PFSK-1 (cell line): ENCODE measurements at regions not wholly inside any gene's neighbourhood (a gene's known extent, or its start where the extent isn't known, plus 50 kb on each side); places are given as distances from the start of the nearest gene placed in this dataset.

Source experiments
- REST ChIP-seq, 2 experiments: IDR thresholded peaks; 2 replicates each; pipeline versions ENCODE4 v1.6.1 to v1.8.0; 2011 to 2012; ENCODE audit warnings: low read depth in 2 of 2, low read length in 2 of 2, control low read depth in 1 of 2, inconsistent platforms in 1 of 2, mild to moderate bottlenecking in 1 of 2, moderate library complexity in 1 of 2; ENCODE audit not compliant: insufficient read depth in 1 of 2
- TAF1 ChIP-seq: IDR thresholded peaks from 2 replicates; pipeline ENCODE4 v1.6.1; 2012; ENCODE audit warnings: low read length, control low read depth, borderline replicate concordance; ENCODE audit not compliant: insufficient read depth

- TF ChIP-seq REST (IDR thresholded peaks at IDR 0.05; ENCODE audit: insufficient read depth in 1 of 2, low read depth in 2 of 2, low read length in 2 of 2), result no peak
- no peak for TF ChIP-seq TAF1
Measured at GRCh38 chr2:223420048-223420447, 182.1 kb downstream of the SCG2 start.
